SIG-M5 treated with dmso at 0.1 percent for 504 hours (cell line): ENCODE measurements at regions not wholly inside any gene's neighbourhood (a gene's known extent, or its start where the extent isn't known, plus 50 kb on each side); places are given as distances from the start of the nearest gene placed in this dataset.

Experiments
- DNase-seq: peaks from one replicate; lab custom pipeline; 2025; ENCODE audit not compliant: unreplicated experiment; lab: John Stamatoyannopoulos, UW

DNA sequence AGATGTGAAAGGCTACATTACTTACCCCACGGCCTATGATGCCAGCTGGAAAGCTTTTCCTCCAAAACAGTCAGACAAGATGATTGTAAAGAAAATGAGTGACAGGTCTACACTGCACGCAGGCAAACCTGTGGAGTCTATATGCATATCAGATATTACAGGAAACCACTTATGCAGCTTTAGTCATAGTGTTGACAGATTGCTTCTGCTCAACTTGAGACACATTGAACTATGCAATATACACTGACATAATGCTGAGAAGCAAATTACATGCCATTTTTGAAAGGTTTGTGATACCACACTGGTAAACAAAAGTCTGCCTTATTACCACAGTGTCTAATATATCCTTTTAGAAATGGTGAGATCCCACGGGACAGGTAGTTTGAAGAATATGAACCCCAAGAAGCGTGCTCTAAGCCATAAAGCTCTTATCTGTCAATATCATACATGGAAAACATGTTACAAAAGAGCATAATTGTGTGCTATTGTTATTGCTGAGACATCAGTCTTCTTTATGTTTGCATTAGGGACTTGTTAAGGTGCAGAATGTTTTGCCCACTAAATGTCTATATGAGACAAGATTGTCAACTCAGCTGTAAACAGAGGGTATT, 1835.8 kb upstream of the TENM3 start:
- no peak for DNase-seq

DNA sequence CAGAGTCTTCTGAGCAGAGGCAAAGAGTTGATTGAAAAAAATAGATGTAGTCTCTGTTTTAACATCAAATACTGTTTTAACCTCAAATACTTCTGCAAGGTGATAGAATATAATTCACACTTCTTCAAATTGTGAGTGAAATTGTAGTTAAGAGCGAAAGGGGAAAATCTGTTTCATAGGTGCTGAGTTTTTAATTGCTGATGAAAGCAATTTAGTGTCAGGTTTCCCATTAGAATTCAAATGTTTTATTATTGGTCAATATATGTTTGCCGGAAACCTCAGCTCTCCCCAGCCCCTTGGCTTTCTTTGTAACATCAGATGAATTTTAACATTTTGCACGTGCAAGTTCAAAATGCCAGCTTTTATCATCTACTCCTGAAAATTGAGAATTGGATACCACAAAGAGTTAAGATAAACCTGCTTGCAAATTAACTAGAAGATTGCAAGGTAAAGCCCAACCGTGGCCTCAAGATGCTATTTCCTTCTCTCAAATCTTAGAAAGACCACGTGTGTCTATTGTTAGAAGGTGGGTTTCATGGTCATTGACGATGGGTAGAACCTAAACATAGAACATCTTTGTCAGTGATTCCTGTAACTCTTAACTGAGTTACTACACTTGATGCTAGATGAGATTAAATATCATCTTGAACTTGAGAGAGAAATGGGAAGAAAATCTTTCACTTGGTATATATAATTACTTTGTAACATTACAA, 1824.2 kb upstream of the TENM3 start:
- DNase-seq = no peak

DNA sequence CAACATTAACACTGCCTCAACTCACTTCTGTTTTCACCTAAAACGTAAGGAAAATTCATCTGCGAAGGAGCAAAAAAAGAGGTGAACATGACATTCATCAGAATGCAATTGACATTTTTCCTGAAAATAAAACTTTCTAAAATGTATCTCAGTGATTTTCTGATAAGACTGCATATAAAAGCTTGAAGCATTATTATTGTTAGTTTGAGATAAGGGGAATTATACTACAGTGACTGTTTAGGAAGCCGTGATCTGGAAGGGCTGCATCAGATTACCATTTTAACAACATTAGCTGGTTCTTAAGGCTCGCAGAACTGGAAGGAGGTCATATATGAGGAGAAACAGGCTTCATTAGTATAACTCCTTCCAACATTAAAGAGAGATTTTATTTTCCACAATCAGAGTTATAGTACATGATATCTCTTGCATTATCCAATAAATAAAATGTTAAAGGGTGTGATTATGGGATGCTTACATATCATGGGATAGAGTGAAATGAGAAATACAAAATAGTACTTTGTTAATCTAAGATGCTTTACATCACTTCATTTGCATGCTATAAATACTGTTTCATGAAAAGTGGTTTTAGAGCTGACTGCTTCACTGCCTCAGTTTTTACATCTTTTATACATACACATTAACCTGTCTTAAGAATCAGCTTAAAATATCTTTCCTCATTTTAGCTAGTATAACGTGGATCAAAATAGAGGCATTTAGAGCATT, 1820.1 kb upstream of the TENM3 start:
- DNase-seq = no peak

DNA sequence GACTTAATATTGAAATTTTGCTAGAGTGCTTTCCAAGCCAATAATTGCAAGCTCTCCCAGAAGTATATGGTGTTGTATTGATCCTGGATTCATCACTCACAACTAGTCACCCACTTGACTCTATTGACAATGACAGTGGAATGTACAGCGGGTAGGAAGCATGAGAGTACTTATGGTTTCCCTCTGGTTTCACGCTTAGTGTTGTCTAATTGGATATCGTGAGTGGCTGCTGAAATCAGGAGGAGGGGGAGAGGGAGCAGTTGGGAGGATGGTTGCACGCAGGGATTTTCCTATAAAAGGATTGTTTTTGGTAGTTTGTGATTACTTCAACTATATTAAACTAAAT, 1819.5 kb upstream of the TENM3 start:
- DNase-seq = no peak

DNA sequence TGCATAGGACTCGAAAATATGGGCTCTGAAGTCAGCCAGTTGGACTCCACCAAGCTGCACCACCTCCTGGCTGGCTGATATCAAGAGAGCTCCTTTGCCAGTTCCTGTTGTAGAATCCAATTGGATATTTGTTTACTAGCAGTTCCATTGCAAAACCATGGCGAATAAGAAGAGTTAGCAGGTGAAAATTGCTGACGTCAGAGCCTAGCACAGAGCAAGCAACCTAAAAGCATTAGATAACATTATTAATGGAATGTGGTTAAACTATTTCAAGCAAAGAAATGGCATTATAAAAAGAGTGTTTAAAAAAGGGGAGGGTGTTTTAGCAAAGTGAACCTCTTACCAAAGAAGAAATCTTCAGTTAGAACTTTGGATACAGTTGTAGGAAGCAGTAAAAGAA, 1816.3 kb upstream of the TENM3 start:
- DNase-seq = no peak

DNA sequence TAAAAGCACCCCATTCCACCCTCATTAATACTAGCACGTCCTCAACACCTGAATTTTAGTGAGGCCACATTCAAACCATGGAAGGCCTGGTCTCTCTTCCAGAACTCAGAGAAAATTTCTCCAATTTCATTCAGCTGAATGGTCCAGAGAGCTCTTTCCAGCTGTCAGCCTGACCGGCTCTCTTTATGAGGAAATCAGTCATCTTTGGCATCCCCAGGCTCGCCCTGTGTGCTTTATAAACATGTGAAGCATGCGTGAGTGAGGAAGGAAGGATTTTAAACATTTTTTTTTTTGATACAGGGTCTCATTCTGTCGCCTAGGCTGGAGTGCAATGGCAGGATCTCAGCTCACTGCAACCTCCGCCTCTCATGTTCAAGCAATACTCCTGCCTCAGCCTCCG, 1812.9 kb upstream of the TENM3 start:
- DNase-seq = no peak

DNA sequence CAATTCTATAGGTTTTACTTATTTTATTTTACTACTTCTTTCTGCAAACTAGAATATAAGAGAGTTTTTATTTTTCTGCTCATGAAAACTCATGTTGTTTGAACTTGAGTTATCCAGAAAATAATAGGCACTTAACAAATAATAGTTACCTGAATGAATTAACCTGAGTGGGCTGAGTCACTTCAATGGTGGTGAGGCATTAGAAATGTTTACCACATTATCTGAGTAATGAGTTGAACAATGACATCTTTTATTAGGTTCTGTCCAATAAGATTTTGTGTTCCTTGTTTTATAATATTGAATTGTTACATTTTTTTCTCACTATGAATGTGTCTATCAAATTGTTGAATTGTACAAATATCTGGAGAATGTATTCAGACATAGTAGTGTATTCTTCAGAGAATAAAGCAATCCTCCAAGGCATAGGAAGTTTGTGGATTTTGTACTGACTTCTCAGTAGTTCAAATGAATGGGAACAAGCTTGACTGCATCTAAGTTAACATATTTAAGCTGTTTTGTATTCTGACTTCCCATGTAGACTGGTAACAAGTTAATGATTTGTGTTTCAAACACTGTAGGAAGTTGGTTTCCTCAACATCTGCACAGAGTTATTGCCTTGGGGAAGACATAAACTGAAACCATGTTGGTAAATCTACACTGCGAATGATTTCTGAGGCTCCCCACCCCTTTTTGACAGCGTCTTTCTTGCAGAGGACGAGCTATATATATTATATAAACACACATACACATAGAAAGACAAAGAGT, 1808.9 kb upstream of the TENM3 start:
- no peak for DNase-seq

DNA sequence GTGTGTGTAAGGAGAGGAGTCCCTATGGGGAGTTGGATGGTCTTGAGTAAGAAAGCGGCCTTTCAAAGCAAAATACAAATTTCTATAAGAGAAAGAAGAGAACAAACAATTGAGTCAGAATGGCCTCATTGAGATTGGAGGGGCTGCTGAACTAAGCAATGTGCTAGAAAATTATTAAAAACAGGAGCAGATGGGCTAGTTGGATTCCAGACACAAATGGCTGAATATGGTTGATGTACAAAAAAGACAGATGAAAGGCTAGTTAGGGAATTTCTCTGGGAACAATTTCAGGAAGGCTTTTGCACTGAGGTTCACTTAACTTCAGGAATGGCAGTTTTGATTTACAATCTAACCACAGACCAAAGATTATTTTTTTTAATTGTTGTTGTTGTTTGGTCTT, 1806.8 kb upstream of the TENM3 start:
- DNase-seq = no peak

DNA sequence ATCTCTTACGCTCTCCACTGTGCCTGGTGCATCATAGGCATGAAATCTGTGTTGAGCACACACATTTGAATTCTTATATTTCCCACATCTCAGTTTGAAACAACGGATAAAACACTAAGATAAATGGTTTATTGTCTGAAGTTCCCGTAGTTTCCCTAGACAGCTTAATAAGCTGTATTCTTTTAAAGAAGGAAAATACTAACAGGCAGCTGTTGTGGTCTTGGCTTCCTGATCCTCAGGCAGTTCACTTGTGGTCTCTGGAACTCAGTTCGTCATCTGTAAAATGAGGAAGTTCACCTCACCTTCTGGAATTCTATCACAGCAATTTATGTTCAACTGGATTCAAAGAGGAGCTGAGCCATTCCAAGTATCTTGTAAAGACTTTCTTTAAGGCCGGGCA, 1805.6 kb upstream of the TENM3 start:
- DNase-seq = no peak

DNA sequence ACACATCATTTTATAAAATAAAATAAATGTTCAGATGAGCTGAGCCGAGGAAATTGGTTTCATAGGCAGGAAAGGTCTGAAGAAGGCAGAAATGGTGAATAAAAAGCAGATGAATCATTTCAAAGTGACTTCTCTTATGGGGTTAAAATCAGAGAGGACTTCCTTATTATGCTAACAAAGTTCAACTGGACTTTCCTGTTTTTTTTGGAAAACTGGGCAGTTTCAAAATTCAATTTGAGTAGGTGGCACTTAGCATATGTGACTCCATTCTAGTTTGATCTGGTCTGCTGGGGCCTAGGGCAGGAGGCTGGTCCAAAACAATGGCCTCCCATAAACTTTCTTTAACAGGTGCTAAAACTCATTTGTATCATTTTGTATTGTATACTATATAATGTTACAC, 1794.9 kb upstream of the TENM3 start:
- DNase-seq = no peak

DNA sequence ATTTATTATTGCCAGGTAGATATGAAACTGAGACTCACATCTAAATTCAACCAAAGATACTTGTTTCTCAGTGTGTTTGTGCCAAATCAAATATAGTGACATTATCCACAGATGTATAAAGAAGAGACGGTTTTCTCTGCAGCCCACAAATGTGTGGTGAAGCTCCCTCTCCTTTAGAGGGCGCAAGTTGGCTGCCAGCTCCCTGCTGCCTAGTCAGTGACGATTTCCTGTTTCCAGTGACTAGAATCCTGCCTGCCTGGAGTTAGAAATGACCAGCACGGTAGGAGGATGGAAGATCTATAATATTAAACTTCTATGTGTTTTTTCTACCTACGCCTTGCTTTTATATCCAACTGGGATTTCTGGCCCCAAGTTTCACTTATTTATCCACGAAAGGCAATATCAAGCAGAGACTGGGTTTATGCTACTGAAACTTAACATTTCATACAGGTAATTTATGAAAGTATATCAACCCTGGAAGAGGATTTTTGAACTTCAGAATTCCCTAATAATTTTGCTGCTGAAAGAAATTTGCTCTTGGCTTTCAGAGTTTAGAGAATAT, 1793.7 kb upstream of the TENM3 start:
- DNase-seq = peak; percentile 45

DNA sequence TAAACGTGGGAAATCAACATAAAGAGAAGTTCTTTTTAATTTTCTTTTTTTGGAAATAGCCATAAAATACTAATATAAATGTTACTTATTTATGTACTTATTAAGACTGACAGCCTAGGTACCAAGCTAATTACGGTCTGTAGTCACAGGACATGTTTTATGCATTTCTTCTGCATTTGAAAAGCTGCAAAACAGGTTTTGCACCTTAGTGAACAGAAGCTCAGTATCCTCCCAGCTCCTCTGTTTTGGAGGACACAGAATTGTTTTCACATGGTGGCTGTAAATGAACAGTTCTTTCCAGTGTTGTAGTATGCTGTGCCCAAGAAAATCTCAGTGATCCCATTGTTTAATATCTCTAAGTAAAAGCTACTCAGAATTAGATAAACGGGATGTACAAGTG, 1788.0 kb upstream of the TENM3 start:
- no peak for DNase-seq

DNA sequence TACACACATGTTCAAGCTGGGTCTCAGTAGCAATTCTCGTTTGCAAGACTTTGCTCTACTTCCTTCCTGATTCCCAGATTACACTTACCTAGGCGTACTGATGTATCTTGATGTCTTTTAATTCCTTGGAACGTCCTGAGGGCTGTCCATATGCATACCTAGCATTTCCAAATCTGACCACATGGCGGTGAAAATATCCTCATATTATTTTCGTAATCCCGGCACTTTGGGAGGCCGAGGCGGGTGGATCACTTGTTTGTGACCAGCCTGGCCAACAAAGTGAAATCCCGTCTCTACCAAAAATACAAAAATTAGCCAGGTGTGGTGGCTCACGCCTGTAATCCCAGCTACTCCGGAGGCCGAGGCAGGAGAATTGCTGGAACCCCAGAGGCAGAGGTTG, 1786.3 kb upstream of the TENM3 start:
- DNase-seq = no peak

DNA sequence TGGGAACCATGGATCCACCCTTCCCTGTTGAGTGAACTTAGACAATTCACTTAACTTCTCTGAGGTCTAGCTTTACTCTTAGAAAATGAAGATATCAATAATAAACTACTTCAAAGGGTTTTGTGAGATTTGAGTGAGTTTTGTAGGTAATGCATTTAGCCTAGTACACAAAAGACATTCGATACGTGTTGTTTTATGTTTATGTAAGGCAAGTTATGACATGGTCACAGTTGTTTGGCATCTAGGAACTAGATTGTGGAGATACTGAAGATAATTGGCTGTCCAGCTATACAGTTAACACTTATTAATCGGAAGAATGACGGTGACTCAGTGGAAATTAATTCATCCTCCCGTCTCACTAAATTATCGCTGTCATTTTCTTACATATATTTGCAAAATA, 1781.1 kb upstream of the TENM3 start:
- no peak for DNase-seq

DNA sequence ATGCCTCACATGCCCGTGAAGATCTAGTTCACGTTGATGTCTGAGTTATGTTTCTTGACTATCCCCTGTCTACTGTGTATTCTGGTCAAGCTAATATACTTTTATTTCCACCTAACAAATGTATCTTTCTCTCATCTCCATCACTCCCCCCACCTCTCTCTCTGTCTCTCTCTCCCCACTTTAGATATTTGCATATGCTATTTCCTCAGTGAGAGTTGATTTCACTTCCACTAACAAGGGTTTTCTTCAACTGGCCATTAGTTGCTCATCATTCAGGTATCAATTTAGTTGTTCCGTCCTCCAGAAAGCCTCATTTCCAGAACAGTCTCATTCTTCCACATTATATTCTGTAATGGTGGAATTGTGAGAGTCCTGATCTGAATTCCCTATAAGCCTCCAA, 1777.8 kb upstream of the TENM3 start:
- no peak for DNase-seq

DNA sequence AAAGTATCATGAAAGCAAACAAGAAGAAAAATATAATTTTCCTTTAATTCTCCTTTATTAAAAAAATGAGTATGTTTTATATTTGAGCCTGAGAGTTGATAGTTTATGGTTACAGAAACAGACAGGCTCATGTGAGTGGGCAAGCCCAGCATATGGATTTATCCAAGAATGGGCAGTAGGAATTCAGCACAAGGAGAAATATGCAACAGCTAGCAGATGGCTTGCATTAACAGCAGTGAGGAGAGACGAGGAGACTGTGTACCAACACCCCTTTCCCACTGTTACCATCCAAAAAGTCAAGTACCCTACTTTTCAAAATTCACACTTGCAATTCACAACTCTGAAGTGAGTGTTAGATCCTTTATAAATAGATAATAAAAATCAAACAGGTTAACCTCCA, 1760.2 kb upstream of the TENM3 start:
- DNase-seq = no peak

DNA sequence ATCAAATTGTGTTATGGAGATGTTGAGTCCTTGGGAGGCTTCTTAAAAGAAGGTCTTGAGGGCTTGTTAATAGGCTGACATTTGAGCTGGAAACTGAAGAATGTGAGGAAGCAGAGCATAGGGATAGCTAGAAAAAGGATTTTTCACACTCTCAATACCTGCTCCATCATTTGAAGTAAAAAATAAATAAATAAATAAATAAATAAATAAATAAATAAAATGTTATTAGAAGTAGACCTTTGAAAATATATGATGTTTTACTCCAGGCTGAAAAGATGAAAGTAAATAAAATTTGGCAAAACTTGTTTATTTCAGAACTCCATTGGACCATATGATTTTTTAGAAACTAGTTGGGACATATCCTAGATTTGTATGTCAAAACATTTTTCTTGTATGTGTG, 1757.8 kb upstream of the TENM3 start:
- DNase-seq = no peak

DNA sequence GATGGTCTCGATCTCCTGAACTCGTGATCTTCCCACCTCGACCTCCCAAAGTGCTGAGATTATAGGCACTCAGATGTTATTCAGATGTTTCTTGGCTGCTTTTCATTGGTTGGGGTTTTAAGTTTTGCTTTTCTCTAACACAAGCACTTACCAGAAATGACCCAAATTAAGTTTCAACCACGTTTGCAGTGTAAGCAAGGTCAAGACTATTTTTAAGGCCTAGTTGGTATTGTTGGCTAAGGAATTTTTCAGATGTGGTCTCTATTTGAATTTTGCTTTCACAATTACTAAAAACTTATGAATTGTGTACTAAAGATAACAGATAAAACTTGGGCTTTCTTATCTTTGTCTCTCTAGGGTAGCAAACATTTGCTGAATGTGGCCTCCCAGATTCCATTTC, 1756.9 kb upstream of the TENM3 start:
- no peak for DNase-seq

DNA sequence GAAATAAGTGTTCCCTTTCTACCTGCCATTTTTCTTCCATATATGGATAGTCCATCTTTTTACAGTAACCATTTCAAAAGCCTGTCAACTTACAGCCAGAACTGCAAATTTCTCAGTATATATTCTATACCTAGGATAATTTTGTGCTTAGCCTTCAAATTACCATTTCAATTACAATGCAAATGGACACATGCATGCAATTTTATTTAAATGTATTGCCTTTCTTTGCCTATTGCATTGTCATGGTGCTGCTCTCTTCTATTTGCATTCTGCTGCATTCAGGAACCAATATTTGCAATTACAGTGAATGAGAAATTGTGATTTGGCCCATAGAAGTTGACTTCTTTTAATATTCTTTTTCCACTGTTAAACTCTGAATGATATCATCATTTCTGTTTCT, 1753.4 kb upstream of the TENM3 start:
- no peak for DNase-seq

DNA sequence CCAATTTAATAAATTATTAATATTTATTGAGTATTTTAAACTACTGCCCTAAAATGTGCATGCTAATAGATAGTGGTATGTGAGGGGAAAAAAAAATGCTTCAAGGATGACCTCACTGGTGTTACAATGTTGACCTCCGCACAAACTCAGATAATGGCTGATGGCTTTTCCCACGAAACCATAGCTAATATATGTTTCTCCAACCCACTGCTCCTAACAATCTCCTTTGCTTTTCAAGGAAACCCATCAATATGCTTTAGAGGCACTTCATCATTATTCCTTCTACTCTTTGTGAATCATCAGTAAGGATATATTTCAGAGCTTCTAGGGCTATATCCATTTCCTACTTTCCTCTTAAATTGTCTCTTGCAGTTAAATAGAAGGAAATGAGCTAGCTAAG, 1752.0 kb upstream of the TENM3 start:
- no peak for DNase-seq

DNA sequence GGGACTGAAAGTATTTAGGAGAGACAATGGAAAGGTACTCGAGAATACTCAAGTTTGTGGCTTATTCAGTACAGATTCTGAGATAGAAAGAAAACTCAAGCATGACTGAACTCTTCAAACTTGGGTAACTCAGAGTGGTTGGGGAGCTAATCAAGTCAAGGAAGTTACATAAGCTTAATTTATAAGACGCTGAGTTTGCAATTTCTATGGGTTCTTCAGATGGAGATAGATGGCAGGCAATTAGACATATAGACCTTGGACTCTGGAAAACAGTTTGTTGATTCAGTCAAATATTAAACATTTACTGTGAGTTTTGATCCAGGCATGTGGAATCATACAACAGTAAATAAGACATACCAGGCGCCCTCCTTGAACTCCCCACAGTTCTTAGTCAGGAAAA, 1749.9 kb upstream of the TENM3 start:
- DNase-seq = no peak

DNA sequence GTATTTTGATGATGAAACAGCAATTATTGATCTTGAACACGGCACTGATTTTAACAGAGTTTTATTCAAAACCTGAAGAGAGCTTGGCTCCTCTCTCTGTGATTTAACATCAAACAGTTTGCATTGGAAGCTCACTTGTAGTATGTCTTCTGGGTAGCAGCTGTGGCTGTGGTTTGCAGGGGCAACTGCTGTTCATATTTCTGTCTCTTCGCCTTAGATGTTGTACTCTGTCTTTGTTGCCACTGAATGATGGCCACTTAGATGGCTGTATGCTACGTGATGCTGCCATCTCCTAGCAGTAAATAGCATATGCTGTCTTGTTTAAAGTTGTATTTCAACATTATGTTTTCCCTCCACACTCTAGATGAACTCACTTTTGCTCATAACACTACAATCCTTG, 1743.0 kb upstream of the TENM3 start:
- DNase-seq = no peak
